Activated naive CD4-positive, alpha-beta T cell treated with anti-CD3 and anti-CD28 coated beads, Interleukin-2, amount 50 U/mL, for 16 hours (primary cell): ENCODE measurements at regions not wholly inside any gene's neighbourhood (a gene's known extent, or its start where the extent isn't known, plus 50 kb on each side); places are given as distances from the start of the nearest gene placed in this dataset.

Source experiments
- DNase-seq: peaks from one replicate; pipeline ENCODE4 v3.0.0-alpha.2; 2020

DNA sequence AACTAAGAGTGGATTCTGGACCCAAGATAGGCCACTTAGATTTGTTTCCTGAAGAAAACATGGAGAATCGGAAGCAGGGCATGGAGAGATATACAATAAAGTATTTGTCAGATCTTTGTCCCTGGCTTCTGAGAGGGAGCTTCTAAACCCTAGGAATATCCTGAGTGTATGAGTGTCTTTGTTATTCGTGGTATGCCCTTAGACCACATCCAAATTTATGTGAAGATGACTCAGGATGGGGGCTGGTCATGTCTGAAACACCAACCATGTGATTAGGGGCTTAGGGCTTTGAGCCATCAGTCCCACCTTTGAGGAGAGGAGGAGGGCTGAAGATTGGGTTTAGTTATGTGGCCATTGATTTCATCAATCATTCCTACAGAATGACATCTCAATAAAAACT is 69.7 kb upstream of the PLPP4 start:
- DNase-seq, result no peak

DNA sequence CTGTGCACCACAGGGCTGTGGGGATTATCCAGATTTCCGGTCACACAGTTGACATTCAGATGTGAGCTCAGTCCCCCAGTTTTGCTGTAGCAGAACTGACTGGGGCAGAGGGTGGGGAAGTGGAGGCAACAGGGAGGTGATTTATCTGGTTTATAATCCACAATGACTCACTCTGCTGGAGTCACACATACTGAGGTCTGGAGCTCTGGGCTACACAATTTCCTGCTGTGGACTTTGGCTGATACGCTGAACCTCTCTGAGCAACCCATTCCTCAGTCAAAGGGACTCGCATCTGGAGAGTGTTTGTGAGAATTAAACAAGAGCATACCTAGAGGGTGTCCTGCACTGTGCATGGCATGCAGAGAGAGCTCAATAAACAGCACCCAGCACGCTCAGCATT is 64.8 kb upstream of the PLPP4 start:
- no peak for DNase-seq

DNA sequence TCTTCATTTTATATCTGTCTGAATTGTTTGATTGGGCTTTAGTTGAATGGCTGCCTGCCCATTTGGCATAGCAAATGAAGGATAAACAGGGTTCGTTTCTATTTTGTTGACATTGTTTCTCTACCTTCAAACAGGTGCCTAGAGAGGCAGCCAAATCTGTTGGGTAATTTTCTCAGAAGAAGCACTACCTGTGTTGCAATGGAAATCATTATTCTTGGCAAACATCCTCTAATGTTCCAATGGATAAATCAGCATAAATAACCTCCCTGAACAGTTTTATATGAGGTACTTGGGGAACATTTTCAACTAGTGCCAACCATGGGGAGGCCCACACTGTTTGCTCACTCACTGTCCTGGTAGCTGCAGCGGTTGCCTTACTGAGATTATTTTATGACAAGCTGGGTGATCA is 64.4 kb upstream of the PLPP4 start:
- DNase-seq, result no peak

DNA sequence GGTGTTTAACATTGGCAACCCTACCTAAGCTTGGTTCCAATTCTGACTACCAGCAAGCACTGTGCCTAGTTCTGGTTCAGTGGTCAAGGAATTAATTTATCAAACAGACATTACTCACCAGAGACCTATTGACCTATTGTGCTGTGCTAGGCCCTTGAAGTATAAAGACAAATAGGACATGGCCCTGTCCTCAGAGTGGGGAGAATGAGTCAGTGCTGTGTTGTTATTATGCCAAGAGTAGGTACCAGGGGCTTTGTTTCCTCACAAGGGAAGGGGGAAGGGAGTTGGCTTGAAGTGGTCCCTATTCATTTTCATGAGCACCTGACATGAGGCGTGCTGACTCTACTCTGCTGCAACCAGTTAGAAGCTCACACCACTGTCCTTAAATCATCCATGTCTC is 62.6 kb upstream of the PLPP4 start:
- no peak for DNase-seq

DNA sequence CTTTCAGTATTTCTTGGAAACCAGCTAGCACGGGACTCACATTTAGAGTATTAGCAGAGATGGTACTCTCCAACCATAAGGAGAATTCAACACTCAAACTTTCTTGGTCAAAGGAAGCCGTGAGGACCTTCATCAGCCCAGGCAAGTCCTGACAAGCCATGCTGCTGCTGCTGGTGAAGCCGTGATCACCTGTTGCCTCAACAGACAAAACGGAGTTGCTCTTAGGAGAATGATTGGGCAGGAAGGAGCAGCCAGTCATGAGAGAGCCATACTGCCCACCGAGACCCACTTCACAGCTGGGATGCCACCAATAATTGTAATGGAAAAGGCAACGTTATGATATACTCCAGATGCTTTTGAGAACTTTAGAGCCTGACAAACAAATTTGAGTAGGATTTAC is 60.8 kb upstream of the PLPP4 start:
- no peak for DNase-seq

DNA sequence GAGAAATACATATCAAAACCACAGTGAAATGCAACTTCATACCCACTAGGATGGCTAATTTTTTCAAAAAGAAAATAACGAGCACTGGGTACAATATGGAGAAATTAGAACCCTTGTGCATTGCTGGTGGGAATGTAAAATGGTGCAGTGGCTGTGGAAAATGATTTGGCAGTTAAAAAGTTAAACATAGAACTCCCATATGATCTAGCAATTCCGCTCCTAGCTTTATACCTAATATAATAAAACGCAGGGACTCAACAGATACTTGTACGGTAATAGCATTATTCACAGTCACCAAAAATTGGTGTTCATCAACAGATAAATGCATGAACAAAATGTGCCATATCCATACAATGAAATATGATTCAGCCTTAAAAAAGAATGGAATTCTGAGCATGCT is 58.8 kb upstream of the PLPP4 start:
- DNase-seq, result no peak

DNA sequence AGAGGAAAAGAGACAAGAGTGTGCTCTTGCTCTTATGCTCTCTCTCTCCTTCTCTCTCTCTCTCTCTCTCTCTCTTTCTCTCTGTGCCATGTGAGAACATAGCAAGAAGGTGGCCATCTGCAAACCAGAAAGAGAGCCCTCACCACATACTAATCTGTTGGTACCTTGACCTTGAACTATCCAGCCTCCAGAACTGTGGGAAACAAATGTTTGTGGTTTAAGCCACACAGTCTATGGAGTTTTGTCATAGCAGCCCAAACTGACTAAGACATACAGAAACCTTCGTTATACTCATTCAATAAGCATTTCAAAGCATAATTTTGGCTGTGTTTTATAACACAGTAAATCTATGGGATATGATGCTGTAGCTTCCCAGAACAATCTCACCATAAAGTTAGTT is 56.4 kb upstream of the PLPP4 start:
- no peak for DNase-seq

DNA sequence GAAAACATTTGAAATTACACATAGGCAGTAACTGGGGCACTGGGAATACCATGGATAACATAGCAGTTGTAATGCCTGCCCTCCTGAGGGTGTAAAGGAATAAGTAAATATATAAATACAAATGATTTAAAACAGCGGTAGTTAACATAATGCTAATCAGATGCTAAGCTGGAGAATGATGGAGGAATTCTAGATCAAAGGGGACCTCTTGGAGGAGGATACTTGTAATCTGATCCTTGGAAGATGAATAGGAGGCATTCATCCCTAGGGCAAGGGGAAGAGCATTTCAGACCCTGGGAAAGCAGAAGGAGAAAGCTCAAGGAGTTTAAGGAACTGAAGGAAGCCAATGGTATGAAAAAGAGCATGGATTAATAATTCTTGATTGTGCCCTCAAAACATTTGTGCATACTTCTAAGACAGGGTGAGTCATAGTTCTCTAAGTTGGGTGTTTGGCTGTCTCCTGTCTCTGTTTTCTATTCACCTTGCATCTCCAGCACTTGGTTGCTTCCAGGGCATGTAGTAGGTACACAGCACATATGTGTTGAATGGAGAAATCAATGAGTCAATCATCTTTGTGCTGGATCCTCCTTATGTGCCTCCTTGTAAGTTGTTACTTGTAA is 54.8 kb upstream of the PLPP4 start:
- no peak for DNase-seq

DNA sequence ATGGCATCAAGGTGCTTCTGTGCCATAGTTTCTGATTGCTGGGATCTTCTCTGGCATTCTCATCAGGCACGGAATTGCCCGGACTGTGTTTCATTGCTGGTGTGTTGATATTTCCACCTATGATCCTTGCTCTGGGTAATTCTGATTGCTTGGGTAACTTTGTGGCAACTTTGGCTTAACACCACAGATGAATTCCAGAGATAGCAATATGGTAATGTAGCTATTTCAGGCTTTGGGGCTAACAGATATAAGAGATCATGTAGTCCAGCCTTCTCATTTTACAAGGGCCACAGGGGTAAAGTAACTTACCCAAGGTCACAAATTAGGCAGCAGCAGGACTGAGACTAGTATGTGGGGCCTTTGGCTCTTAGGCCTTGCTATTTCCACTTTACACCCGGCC is 53.9 kb upstream of the PLPP4 start:
- DNase-seq, result no peak

DNA sequence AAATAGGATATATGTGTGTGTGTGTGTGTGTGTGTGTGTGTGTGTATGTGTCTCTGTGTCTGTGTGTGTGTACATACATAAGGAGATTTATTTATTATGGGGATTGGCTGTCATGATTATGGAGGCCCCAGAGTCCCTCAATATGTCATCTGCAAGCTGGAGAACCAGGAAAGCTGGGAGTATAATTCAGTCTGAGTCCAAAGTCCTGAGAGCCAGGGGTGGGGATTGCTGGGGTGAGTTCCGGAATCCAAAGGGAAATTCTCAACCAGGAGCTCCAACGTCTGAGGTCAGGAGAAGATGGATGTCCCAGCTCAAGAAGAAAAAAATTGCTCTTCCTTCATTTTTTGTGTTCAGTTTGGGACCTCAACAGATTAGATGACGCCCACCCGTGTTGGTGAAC is 50.7 kb upstream of the PLPP4 start:
- DNase-seq, result no peak
